Mesenchymal stem cell (in vitro differentiated cells and primary cell): ENCODE measurements at regions not wholly inside any gene's neighbourhood (a gene's known extent, or its start where the extent isn't known, plus 50 kb on each side); places are given as distances from the start of the nearest gene placed in this dataset.

Experiments used
- DNase-seq: peaks from one replicate; pipeline ENCODE4 v3.0.0-alpha.2; 2013
- H2AFZ ChIP-seq: one replicate; pipeline ENCODE4 v1.6.1; 2013; ENCODE audit warnings: low read depth, mild to moderate bottlenecking, control low read depth, inconsistent platforms, low read length, moderate library complexity
- H2AK5ac ChIP-seq: 2 replicates; pipeline ENCODE4 v1.6.1; 2013; ENCODE audit warnings: low read length, moderate library complexity, mild to moderate bottlenecking, inconsistent platforms; ENCODE audit not compliant: severe bottlenecking
- H2BK120ac ChIP-seq: one replicate; pipeline ENCODE4 v1.6.1; 2013; ENCODE audit warnings: low read depth, mild to moderate bottlenecking, inconsistent platforms, low read length, moderate library complexity
- H2BK12ac ChIP-seq, 2 experiments: one replicate each; pipeline ENCODE4 v1.6.1; 2013; ENCODE audit warnings: inconsistent platforms in 2 of 2, low read length in 2 of 2, mild to moderate bottlenecking in 2 of 2, moderate library complexity in 2 of 2, control low read depth in 1 of 2
- H2BK15ac ChIP-seq: one replicate; pipeline ENCODE4 v1.6.1; 2013; ENCODE audit warnings: mild to moderate bottlenecking, low read depth, inconsistent platforms; ENCODE audit not compliant: poor library complexity, severe bottlenecking
- H2BK5ac ChIP-seq: 2 replicates; pipeline ENCODE4 v1.6.1; 2013; ENCODE audit warnings: low read depth, mild to moderate bottlenecking, low read length, control low read depth, inconsistent platforms; ENCODE audit not compliant: poor library complexity, severe bottlenecking
- H3K14ac ChIP-seq, 2 experiments: one replicate each; pipeline ENCODE4 v1.6.1; 2013; ENCODE audit warnings: inconsistent platforms in 2 of 2, low read length in 2 of 2, control low read depth in 1 of 2, mild to moderate bottlenecking in 1 of 2, moderate library complexity in 1 of 2
- H3K18ac ChIP-seq, 2 experiments: one replicate each; pipeline ENCODE4 v1.6.1; 2013; ENCODE audit warnings: inconsistent platforms in 2 of 2, low read length in 2 of 2, control low read depth in 1 of 2, low read depth in 1 of 2, mild to moderate bottlenecking in 1 of 2
- H3K23ac ChIP-seq, 2 experiments: one replicate each; pipeline ENCODE4 v1.6.1; 2013; ENCODE audit warnings: inconsistent platforms in 2 of 2, low read length in 2 of 2, mild to moderate bottlenecking in 2 of 2, moderate library complexity in 2 of 2, control low read depth in 1 of 2
- H3K27ac ChIP-seq: 2 replicates; pipeline ENCODE4 v1.5.1; 2013; ENCODE audit warnings: mild to moderate bottlenecking, moderate library complexity, low read length, control low read depth, inconsistent platforms; ENCODE audit not compliant: poor library complexity, severe bottlenecking
- H3K27me3 ChIP-seq, 2 experiments: 2 replicates each; pipeline versions ENCODE4 v1.6.1 to v1.7.0; 2013; ENCODE audit warnings: low read length in 2 of 2, mild to moderate bottlenecking in 2 of 2, moderate library complexity in 2 of 2, control low read depth in 1 of 2, inconsistent platforms in 1 of 2; ENCODE audit not compliant: control insufficient read depth in 1 of 2, insufficient read depth in 1 of 2
- H3K36me3 ChIP-seq, 2 experiments: 2 replicates each; pipeline versions ENCODE4 v1.6.1 to v1.7.0; 2013; ENCODE audit warnings: low read length in 2 of 2, control low read depth in 1 of 2, inconsistent platforms in 1 of 2, low read depth in 1 of 2, mild to moderate bottlenecking in 1 of 2; ENCODE audit not compliant: insufficient read depth in 2 of 2, control insufficient read depth in 1 of 2
- H3K4ac ChIP-seq, 2 experiments: one replicate each; pipeline ENCODE4 v1.6.1; 2013; ENCODE audit warnings: inconsistent platforms in 2 of 2, low read length in 2 of 2, mild to moderate bottlenecking in 2 of 2, moderate library complexity in 2 of 2, control low read depth in 1 of 2, low read depth in 1 of 2
- H3K4me1 ChIP-seq: 2 replicates; pipeline ENCODE4 v1.6.1; 2013; ENCODE audit warnings: low read depth, low read length, control low read depth; ENCODE audit not compliant: control insufficient read depth, insufficient read depth
- H3K4me2 ChIP-seq: 2 replicates; pipeline ENCODE4 v1.6.1; 2013; ENCODE audit warnings: low read length, mild to moderate bottlenecking, inconsistent platforms; ENCODE audit not compliant: poor library complexity, severe bottlenecking
- H3K4me3 ChIP-seq, 2 experiments: 2 replicates each; pipeline versions ENCODE4 v1.5.1 to v1.7.0; 2013; ENCODE audit warnings: low read length in 2 of 2, mild to moderate bottlenecking in 2 of 2, control low read depth in 1 of 2, low read depth in 1 of 2; ENCODE audit not compliant: insufficient read depth in 1 of 2
- H3K79me1 ChIP-seq: replicated peaks from 2 replicates; pipeline ENCODE4 v1.6.1; 2013; ENCODE audit warnings: mild to moderate bottlenecking, control low read depth, low read length, inconsistent platforms; ENCODE audit not compliant: poor library complexity, severe bottlenecking
- H3K9ac ChIP-seq: 2 replicates; pipeline ENCODE4 v1.7.0; 2013; ENCODE audit warnings: mild to moderate bottlenecking, low read length, moderate library complexity
- H3K9me3 ChIP-seq: 2 replicates; pipeline ENCODE4 v1.7.0; 2013; ENCODE audit warnings: mild to moderate bottlenecking, low read length; ENCODE audit not compliant: control insufficient read depth
- H4K8ac ChIP-seq: one replicate; pipeline ENCODE4 v1.6.1; 2013; ENCODE audit warnings: inconsistent platforms, mild to moderate bottlenecking, low read length, moderate library complexity
- H4K91ac ChIP-seq: one replicate; pipeline ENCODE4 v1.6.1; 2013; ENCODE audit warnings: mild to moderate bottlenecking, low read length, inconsistent platforms
- WGBS: methylation state at CpG from one replicate; pipeline ENCODE4 v1.1.7; 2013; ENCODE audit warnings: mixed read lengths; 5-methylcytosine and 5-hydroxymethylcytosine counted together

DNA sequence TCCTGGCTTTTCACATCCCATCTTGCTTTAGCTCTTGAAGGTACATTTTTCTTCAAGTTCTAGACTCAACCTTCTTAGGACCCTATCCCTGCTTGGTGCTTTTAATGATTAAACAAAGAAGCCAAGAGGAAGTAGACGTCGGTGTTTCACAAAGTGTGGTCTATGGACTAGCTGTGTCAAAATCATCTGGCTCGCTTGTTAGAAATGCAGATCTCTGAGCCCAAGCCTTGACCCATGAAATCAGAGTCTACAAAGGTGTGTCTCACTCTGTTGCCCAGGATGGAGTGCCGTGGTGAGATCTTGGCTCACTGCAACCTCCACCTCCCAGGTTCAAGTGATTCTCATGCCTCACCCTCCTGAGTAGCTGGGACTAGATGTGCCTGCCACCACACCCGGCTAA is 295.5 kb upstream of the KAZN start:
- Histone ChIP-seq H3K18ac (no peak overlapping the region), H3K14ac (no peak overlapping the region), H3K79me1 (no peaks in the 10 kb centered on the region), H4K8ac (no peak overlapping the region), H2BK12ac (no peak overlapping the region), H2AFZ (no peak overlapping the region), H3K27me3 (no peaks in the 10 kb centered on the region), H3K27ac (no peak overlapping the region), H3K4ac (no peak overlapping the region), H3K23ac (no peak overlapping the region), H3K4me1 (no peaks in the 10 kb centered on the region), H3K4me2 (no peak overlapping the region), H2BK15ac (no peak overlapping the region), H2BK5ac (no peak overlapping the region), H3K36me3 (no peaks in the 10 kb centered on the region), H3K9me3 (no peaks in the 10 kb centered on the region), H2BK120ac (no peak overlapping the region), H4K91ac (no peak overlapping the region), H2AK5ac (no peak overlapping the region), H3K4me3 (peak overlapping the region in 1 of 2 experiments; percentile 21), H3K9ac (no peak overlapping the region)
- no peak for DNase-seq
- WGBS: 77% methylated on average over 4 of the region's 5 CpGs

DNA sequence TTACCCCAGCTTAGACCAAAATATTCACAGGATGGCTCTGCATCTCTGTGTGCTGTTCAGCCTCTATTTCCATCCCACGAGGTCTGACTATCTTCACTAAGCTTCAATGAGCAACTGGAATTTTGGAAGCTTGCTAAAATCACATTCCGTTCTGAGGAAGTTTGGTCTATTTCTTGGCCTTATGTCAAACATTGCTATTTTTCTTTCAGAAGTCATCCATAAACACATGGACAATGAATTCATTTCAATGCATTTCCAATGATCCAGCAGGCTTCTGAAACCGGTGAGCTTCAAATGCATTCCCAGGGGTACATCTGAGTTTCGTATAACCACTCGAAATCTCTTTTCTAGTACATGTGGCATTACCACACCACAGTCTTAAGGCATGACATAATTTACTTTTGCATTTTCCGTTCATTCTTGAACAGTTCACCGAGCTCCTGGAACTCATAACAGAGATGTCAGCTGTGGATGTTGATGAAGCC is 294.1 kb upstream of the KAZN start:
- no peaks in the 10 kb centered on the region for H3K9me3 ChIP-seq
- no peak overlapping the region for H3K4me2 ChIP-seq
- no peak overlapping the region for H3K23ac ChIP-seq
- H3K14ac ChIP-seq: no peak overlapping the region
- H3K79me1 ChIP-seq: no peaks in the 10 kb centered on the region
- no peaks in the 10 kb centered on the region for H3K4me1 ChIP-seq
- H3K4me3 ChIP-seq: peak overlapping the region in 1 of 2 experiments; percentile 29
- no peak overlapping the region for H2BK12ac ChIP-seq
- H3K36me3 ChIP-seq: no peaks in the 10 kb centered on the region
- no peaks in the 10 kb centered on the region for H3K27me3 ChIP-seq
- no peak overlapping the region for H3K18ac ChIP-seq
- no peak overlapping the region for H2AFZ ChIP-seq
- H2BK15ac ChIP-seq: no peak overlapping the region
- no peak overlapping the region for H2AK5ac ChIP-seq
- H3K27ac ChIP-seq: peak overlapping the region; percentile 63
- H2BK120ac ChIP-seq: no peak overlapping the region
- WGBS: 48% methylated on average over 7 of the region's 7 CpGs
- peak overlapping the region; percentile 49 for H3K9ac ChIP-seq
- no peak overlapping the region for H2BK5ac ChIP-seq
- H4K8ac ChIP-seq: no peak overlapping the region
- H4K91ac ChIP-seq: no peak overlapping the region
- no peak overlapping the region for H3K4ac ChIP-seq
- no peak for DNase-seq

DNA sequence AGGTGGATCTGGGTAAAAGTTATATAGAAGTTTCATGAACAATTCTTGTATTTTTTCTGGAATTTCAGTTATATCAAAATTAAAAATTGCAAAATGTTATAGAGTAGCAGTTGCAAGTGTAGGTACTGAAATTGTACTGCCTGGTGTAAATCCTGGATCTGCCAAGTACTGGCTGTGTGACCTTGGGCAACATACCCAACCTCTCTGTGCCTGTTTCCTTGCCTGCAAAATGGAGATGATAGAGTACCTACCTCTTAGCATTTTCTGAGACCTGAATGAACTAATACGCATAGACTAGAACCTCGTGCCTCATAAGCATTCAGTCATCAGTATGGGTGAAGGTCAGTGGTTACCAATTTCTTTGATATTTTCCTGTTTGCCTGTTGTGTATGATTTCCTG is 290.0 kb upstream of the KAZN start:
- no peak overlapping the region for H2BK120ac ChIP-seq
- no peak overlapping the region for H2AFZ ChIP-seq
- H3K4me1 ChIP-seq: no peaks in the 10 kb centered on the region
- H3K18ac ChIP-seq: no peak overlapping the region
- H3K79me1 ChIP-seq: no peaks in the 10 kb centered on the region
- H2BK12ac ChIP-seq: no peak overlapping the region
- H4K8ac ChIP-seq: no peak overlapping the region
- H3K23ac ChIP-seq: no peak overlapping the region
- no peak overlapping the region for H2BK5ac ChIP-seq
- WGBS: 77% methylated on average over 2 of the region's 2 CpGs
- H4K91ac ChIP-seq: no peak overlapping the region
- H3K14ac ChIP-seq: no peak overlapping the region
- no peak overlapping the region for H3K4me3 ChIP-seq
- H3K9ac ChIP-seq: no peak overlapping the region
- H2AK5ac ChIP-seq: no peak overlapping the region
- H3K4me2 ChIP-seq: no peak overlapping the region
- no peak overlapping the region for H3K27ac ChIP-seq
- no peaks in the 10 kb centered on the region for H3K36me3 ChIP-seq
- H3K9me3 ChIP-seq: peaks cover 4% of the 10 kb centered on the region
- H3K27me3 ChIP-seq: no peaks in the 10 kb centered on the region
- no peak for DNase-seq
- H2BK15ac ChIP-seq: no peak overlapping the region
- H3K4ac ChIP-seq: no peak overlapping the region

DNA sequence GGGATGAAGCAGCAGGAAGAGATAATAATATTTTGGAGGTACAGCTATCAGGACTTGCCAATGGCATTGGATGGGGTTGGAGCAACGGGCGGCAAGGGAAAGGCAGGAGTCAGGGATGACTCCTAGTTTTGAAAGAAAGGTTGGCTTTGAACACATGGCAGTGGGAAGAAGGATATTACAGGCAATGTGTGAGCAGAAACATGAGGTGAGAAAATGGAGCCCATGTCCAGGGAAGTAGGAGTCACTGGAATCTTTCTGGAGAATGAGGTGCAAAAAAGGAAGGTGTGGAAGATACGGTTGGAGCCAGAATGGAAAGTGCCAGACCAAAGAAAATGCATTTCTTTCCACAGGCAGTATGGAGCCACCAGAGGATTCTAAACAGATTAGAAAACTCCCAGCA is 288.5 kb upstream of the KAZN start:
- Histone ChIP-seq H3K9me3 (peaks cover 4% of the 10 kb centered on the region), H4K8ac (no peak overlapping the region), H2BK120ac (no peak overlapping the region), H2AK5ac (no peak overlapping the region), H3K14ac (no peak overlapping the region), H3K23ac (no peak overlapping the region), H3K4me1 (no peaks in the 10 kb centered on the region), H3K4ac (no peak overlapping the region), H3K4me2 (no peak overlapping the region), H3K27ac (no peak overlapping the region), H3K27me3 (no peaks in the 10 kb centered on the region), H2BK5ac (no peak overlapping the region), H3K18ac (no peak overlapping the region), H2AFZ (no peak overlapping the region), H3K4me3 (no peak overlapping the region), H2BK15ac (no peak overlapping the region), H3K36me3 (no peaks in the 10 kb centered on the region), H3K79me1 (no peaks in the 10 kb centered on the region), H3K9ac (no peak overlapping the region), H4K91ac (no peak overlapping the region), H2BK12ac (no peak overlapping the region)
- no peak for DNase-seq
- 86% methylated on average over 3 of the region's 3 CpGs for WGBS
